IMR-90 (cell line): ENCODE measurements at regions not wholly inside any gene's neighbourhood (a gene's known extent, or its start where the extent isn't known, plus 50 kb on each side); places are given as distances from the start of the nearest gene placed in this dataset.

ENCODE experiments used
- CHD1 ChIP-seq: IDR thresholded peaks from 2 replicates; pipeline ENCODE4 v1.6.1; 2012; ENCODE audit warnings: low read depth, low read length, improper control_type of control experiment
- MXI1 ChIP-seq: IDR thresholded peaks from 2 replicates; pipeline ENCODE4 v1.6.1; 2012; ENCODE audit warnings: low read depth, mild to moderate bottlenecking, low read length, moderate library complexity, borderline replicate concordance
- TF ChIP-seq, protein P1 (sequence below): conservative IDR thresholded peaks from 2 replicates; pipeline ENCODE4 v1.5.1; 2012; ENCODE audit warnings: mild to moderate bottlenecking, low read depth, low read length, improper control_type of control experiment

GRCh38 chr6:1175877-1176276 lies 136.0 kb upstream of the FOXQ1 start:
- TF ChIP-seq, protein P1, sequence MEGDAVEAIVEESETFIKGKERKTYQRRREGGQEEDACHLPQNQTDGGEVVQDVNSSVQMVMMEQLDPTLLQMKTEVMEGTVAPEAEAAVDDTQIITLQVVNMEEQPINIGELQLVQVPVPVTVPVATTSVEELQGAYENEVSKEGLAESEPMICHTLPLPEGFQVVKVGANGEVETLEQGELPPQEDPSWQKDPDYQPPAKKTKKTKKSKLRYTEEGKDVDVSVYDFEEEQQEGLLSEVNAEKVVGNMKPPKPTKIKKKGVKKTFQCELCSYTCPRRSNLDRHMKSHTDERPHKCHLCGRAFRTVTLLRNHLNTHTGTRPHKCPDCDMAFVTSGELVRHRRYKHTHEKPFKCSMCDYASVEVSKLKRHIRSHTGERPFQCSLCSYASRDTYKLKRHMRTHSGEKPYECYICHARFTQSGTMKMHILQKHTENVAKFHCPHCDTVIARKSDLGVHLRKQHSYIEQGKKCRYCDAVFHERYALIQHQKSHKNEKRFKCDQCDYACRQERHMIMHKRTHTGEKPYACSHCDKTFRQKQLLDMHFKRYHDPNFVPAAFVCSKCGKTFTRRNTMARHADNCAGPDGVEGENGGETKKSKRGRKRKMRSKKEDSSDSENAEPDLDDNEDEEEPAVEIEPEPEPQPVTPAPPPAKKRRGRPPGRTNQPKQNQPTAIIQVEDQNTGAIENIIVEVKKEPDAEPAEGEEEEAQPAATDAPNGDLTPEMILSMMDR: no peak
- TF ChIP-seq CHD1 (no peak), MXI1 (no peak)
